Fibroblast of lung (primary cell): ENCODE measurements at regions not wholly inside any gene's neighbourhood (a gene's known extent, or its start where the extent isn't known, plus 50 kb on each side); places are given as distances from the start of the nearest gene placed in this dataset.

Source experiments
- CTCF ChIP-seq, 2 donors: IDR thresholded peaks in 1 of 2; conservative IDR thresholded peaks in 1 of 2; 1 replicate in 1 of 2; 2 replicates in 1 of 2; pipeline ENCODE4 v1.5.1; 2011 to 2012; ENCODE audit warnings: low read length in 2 of 2, control low read depth in 1 of 2, inconsistent platforms in 1 of 2, low read depth in 1 of 2, mild to moderate bottlenecking in 1 of 2
- EZH2 ChIP-seq: IDR thresholded peaks from 2 replicates; pipeline ENCODE4 v1.5.1; 2012; ENCODE audit warnings: low read length, control low read depth, mild to moderate bottlenecking; ENCODE audit errors: missing control alignments

GRCh38 chr3:74001436-74001835 lies 376.7 kb upstream of the PDZRN3 start:
- no peak for TF ChIP-seq EZH2
- TF ChIP-seq CTCF (conservative IDR thresholded peaks at IDR 0.05 in 1 of 2, IDR thresholded peaks at IDR 0.05 in 1 of 2; ENCODE audit: low read depth in 1 of 2, low read length in 2 of 2) = no peak
